Fibroblast of lung (primary cell): ENCODE measurements at regions not wholly inside any gene's neighbourhood (a gene's known extent, or its start where the extent isn't known, plus 50 kb on each side); places are given as distances from the start of the nearest gene placed in this dataset.

Source experiments
- CTCF ChIP-seq, 2 donors: IDR thresholded peaks in 1 of 2; conservative IDR thresholded peaks in 1 of 2; 1 replicate in 1 of 2; 2 replicates in 1 of 2; pipeline ENCODE4 v1.5.1; 2011 to 2012; ENCODE audit warnings: low read length in 2 of 2, control low read depth in 1 of 2, inconsistent platforms in 1 of 2, low read depth in 1 of 2, mild to moderate bottlenecking in 1 of 2
- EZH2 ChIP-seq: IDR thresholded peaks from 2 replicates; pipeline ENCODE4 v1.5.1; 2012; ENCODE audit warnings: low read length, control low read depth, mild to moderate bottlenecking; ENCODE audit errors: missing control alignments

DNA sequence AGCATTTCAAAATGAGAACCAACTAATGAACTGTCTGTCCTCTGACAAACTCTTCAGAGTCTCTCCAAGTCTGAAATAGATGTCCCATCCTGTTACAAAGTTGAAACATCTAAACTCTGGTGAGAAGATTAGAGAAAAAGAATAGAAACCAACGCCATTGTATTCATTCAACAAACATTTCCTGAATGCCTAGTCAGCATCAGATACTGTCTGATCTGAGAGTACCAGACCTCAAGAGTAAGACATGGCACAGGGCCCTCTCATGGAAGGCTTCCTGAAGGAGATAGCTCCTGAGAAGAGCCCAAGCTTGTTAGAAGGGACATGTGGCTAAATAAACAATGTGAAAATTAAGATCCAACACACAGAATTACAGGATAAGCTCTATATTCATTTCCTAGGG is 164.1 kb upstream of the LRRN1 start:
- no peak for TF ChIP-seq EZH2
- no peak for TF ChIP-seq CTCF (conservative IDR thresholded peaks at IDR 0.05 in 1 of 2, IDR thresholded peaks at IDR 0.05 in 1 of 2; ENCODE audit: low read depth in 1 of 2, low read length in 2 of 2)
